Stimulated activated CD4-positive, alpha-beta T cell treated with anti-CD3 and anti-CD28 coated beads, Interleukin-1b, Interleukin-23, amount 100 ng/mL, for 1 hour (primary cell): ENCODE measurements at regions not wholly inside any gene's neighbourhood (a gene's known extent, or its start where the extent isn't known, plus 50 kb on each side); places are given as distances from the start of the nearest gene placed in this dataset.
"Not testable (repeated sequence)": the region's sequence is repeated elsewhere in the genome, so short reads cannot be mapped to it uniquely, and the experiment has no call there.

ENCODE experiments used
- DNase-seq, 2 donors: peaks; one replicate each; pipeline ENCODE4 v3.0.0-alpha.2; 2020; ENCODE audit warnings: low read depth in 2 of 2

DNA sequence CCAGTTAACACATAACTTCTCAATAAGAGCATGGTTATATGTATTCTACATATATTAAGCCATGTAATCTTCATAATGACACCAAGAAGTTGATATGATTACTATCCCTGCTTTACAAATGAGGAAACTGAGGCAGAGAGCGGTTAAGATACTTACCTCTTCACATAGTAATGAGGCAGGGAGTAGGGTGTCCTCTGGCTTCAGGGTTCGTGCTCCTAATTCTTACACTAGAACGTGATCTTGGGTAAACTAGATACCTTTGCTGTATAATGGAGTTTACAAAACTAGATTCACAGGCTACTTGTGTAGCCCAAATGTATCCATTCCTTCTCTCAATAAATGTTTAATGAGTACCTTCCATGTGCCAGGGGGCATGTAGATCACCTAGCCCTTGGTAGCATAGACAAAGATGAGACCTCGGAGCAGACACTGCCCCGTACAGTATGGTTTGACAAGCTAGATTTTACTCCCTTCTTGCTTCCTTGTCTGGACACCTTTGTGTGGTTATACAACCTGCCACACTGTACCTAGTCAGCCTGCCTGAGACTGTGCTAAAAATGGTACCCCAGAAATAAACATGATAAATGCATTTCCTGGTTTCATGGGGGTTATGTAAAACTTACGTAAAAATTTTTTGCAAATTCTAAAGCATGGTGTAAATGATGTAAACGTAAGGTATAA lies 991.8 kb downstream of the VRK1 start:
- no peak for DNase-seq

- no peak for DNase-seq
Measured at GRCh38 chr14:97791072-97791471, 993.9 kb downstream of the VRK1 start.

DNA sequence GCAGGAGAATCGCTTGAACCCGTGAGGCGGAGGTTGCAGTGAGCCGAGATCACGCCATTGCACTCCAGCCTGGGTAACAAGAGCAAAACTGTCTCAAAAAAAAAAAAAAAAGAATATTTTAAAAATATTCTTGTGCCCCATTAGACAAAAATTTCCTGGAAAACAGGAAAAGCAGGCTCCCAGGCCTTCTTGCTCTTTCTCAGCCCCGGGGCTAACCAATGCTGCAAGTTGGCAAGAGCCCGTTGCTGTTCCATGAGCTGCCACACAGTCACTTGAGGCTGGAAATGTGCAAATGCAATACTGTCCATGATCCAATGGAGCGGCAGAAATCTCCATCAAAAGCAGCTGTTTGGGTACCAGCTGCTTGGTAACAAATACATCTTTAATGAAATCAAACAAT lies 994.7 kb downstream of the VRK1 start:
- DNase-seq, result no peak

GRCh38 chr14:97796511-97796910 lies 999.3 kb downstream of the VRK1 start:
- no peak for DNase-seq

- DNase-seq, result no peak
Measured at GRCh38 chr14:97798176-97798575, 1001.0 kb downstream of the VRK1 start.

GRCh38 chr14:97802430-97803373 lies 1005.5 kb downstream of the VRK1 start:
- DNase-seq, result no peak

DNA sequence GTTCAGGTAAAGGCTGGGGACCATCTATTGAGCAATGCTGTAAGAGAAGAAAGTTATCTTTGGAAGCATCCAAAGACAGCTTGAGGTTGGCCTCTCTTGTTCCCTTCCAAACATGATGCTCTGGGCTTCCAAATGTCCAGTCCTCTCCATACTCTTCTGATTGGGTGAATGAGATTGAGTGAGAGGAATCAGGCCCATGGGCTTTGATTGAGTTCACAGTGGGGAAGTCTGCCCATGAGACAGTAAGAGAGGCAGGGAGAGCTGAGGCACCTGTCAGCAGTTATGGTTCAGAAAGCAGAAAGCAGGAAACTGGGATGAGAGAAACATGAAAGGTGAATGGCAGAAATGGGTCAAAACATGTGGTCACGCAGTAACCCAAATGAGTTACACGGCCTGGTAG lies 1006.9 kb downstream of the VRK1 start:
- DNase-seq, result no peak

- DNase-seq, result no peak
Measured at GRCh38 chr14:97806891-97807290, 1009.7 kb downstream of the VRK1 start.

GRCh38 chr14:97808541-97808940 lies 1011.4 kb downstream of the VRK1 start:
- DNase-seq, result not testable (repeated sequence)

GRCh38 chr14:97813556-97813955 lies 1016.4 kb downstream of the VRK1 start:
- DNase-seq, result no peak

GRCh38 chr14:97820781-97821180 lies 1023.6 kb downstream of the VRK1 start:
- DNase-seq, result no peak

GRCh38 chr14:97824218-97824617 lies 1027.0 kb downstream of the VRK1 start:
- DNase-seq, result no peak

DNA sequence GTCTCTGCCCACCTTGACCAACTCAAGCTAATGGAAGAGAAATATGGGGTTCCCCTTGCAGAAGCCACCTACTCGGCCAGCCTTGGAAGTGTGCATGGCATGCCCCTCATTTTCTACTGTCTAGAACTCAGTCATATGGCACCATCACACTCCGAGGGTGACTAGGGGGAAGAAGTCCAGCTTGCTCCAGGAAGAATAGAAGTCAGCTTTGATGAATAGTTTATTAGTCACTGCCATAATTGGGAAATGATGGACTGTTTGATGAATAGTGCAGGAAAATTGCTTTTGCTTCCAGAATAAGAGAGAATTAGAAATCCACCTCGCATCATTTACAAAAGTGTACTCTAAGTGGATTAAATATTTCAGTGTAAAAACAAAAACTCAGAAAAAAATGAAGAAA lies 1030.6 kb downstream of the VRK1 start:
- no peak for DNase-seq

DNA sequence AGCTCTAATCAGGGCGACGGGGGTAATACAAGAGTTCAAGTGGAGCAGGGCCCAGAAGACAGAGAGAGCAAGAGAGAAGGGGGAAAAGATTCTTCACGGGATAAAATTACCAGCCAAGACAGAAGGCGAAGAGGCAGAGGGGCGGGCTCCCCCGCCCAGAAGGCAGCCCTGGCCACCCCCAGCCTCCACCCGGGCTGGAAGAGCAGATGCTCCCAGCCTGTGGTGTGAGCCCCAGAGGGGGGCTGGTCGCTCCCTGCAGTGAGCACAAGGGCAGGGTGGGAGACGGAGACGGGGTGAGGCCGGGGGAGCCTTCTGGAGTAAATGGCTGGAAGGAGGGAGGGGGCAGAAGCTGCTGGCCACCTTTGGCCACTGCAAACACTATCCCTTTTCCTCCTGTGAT lies 1035.6 kb downstream of the VRK1 start:
- DNase-seq, result no peak

GRCh38 chr14:97838986-97839385 lies 1041.8 kb downstream of the VRK1 start:
- no peak for DNase-seq

GRCh38 chr14:97840159-97840558 lies 1043.0 kb downstream of the VRK1 start:
- DNase-seq, result no peak

DNA sequence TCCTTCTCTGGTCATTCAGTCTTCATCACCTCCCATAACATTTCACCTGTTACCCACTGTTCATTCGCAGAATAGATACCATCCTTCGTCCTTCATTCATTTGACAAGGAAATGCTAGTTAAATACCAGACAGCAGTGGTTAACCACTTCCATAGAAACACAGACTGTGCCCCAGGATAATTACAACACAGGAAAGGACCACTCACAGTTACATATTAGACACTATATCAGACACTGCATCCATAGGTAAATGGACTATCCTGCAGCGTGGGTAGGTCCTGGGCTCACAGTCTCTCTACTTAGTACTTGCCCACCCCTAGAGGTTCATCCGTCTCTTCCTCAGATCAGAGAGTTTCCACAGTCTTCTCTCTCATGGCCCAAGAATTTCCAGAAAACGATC lies 1044.6 kb downstream of the VRK1 start:
- DNase-seq, result no peak

DNA sequence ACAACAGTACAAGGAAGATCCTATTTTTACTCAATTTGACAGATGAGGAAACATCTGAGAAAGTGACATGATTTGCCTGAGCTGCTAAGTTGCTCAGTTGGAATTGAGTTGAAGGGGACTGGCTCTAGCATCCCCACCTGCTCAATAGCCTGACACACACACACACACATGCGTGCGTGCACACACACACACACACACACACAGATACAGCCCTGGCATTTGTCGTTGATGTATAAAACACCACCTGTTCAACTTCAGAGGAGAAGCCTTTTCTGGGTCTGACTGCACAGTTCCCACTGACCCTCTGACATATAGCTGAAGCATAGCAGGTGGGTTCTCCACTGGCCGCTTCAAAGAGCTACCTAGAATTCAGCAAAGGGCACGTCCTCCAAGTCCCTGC lies 1045.9 kb downstream of the VRK1 start:
- DNase-seq, result no peak

DNA sequence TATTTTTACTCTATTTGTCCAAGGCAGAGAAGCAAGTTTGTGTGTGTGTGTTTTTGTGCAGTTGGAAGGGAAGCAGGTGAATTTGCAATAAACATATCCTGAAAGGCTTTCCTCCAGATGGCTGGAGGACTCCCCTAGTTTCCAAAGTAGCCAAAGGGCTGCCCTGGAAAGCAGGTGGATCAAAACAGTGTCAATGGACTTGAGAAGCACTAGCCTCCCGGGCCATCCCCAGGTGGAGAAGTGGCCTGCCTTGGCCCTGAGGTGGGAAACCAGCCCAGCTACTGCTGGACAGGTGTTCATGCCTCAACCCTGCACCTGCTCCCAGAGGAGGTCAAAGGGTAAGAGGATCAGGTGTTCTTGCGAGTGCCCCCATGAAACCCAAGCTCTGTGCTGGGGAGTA lies 1046.9 kb downstream of the VRK1 start:
- DNase-seq, result no peak

DNA sequence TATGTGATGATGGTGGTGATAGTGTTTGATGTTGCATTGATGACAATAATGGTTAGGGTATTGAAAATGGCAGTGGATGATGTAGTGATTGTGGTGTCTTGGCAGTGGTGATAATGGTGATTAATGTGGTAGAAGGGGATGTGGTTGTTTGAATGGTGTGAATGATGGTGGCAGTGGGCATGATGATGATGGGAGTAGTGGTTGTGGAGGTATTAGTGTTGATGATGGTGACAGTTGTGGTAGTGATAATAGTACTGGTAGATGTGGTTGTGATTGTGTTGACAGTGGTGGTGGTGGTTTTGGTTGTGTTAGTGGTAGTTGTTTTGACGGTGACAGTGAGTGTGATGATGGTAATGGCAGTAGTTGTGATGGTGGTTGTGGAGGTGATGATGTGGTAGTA lies 1049.0 kb downstream of the VRK1 start:
- DNase-seq, result no peak

- DNase-seq, result no peak
Measured at GRCh38 chr14:97848317-97848980, 1051.3 kb downstream of the VRK1 start.

DNA sequence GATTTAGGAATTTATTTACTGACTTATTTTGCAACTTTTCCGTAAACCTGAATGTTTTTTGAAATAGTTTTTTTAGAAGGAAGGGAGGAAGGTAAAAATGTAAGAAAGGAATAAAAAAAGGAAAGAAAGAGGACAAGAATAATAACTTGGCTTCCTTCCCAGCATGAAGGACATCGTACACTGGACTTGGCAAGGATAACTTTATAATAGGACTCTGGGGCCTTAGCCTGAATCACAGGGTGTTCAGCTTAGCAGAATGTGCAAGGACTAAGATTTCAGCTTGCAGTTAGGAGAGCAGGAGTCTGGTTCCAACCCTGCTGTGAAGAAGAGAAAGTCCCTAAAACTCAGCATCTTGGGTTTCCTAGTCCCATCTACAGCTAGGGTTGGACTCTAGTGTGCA lies 1053.3 kb downstream of the VRK1 start:
- DNase-seq, result no peak

- DNase-seq, result no peak
Measured at GRCh38 chr14:97850886-97851285, 1053.7 kb downstream of the VRK1 start.
